ENCODE measurements at regions not wholly inside any gene's neighbourhood (a gene's known extent, or its start where the extent isn't known, plus 50 kb on each side); places are given as distances from the start of the nearest gene placed in this dataset.

DNA sequence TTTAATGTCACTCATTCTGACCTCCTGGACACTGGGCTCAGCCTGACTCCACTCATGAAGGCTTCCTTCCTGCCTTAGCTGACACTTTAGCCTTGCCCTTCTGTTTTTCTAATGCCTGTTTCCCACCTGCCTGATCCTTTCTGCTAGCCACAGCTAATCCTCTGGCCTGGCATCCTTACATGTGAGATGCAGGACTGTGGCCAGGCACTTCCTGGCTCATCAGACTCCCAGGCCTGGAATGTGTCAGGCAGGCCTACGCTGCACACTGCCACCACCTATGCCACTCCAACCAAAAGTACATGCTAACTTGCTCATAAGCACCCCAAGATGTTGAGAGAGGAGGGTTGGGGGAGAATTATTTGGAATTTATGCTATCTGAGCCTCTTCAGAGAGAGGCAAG, 138.8 kb upstream of the NALF2 start:
- DNase-seq (ENCODE audit: low read depth in 1 of 2, low spot score in 1 of 2) = no peak

DNA sequence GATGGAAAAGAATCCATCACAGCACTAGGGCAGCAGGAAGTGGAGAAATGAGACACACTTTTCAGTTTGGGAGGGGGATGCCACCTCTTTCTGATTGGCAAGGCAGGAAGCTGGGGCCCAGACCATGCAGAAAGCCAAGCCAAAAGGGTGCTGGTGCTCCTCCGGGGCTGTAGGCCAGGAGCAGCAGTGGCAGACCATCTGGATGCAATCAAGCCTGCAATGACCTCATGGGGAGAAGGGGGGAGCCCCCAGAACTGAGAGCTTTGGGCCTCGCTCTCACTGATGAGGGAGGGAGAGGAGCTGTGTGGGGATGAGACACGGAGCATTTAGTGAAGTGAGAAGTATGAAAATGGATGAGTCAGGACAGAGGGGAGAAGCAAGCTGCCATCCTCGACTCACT, 141.3 kb upstream of the NALF2 start:
- no peak for DNase-seq (ENCODE audit: low read depth in 1 of 2, low spot score in 1 of 2)

- no peak for DNase-seq (ENCODE audit: low read depth in 1 of 2, low spot score in 1 of 2)
These were observed 141.8 kb upstream of the NALF2 start for GRCh38 chrX:69362354-69362753.

DNA sequence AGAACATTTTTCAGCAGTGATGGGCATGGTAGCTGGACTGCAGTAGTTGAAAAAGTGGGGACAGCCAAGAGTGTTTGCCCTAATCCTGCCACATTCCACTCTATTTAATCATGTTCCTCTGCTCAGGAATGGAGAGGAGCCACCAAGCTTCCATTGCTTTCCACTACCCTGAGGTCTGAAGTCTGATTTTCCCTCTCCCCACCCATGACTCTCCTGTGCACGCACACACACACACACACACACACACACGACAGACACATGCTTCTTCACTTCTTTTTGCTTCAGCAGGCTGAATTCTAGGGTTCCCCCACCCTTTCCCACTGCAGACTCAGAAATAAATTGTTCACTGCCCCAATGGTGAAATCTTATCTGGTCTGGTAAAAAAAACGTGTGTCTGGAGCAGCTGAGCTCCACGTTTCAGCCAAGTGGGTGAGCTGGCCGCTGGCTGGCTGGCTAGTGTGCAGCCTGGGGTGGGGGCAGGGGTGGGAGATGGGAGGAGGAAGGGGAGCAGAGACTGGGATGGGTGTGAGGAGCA, 142.7 kb upstream of the NALF2 start:
- no peak for DNase-seq (ENCODE audit: low read depth in 1 of 2, low spot score in 1 of 2)

- no peak for DNase-seq (ENCODE audit: low read depth in 1 of 2, low spot score in 1 of 2)
These were observed 146.8 kb upstream of the NALF2 start for GRCh38 chrX:69357317-69357716.

DNA sequence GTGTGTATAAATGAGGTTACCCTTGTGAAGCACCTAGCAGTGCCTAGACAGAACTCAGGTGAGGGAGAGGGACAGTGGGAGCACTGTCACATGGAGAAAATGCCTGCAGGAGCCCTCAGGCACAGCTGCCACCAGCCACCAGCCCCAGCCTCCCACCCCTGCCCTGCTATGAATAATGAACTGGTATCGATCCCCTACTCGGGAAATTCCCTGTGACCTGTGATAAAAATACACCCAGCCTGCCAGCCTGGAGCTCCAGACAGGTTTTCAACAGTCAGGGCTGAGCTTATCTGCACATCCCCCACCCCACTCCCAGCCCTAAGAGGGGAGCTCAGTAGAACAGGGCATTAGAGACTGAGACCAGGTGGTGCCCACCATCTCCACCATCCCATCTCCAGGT, 159.6 kb upstream of the PJA1 start:
- no peak for DNase-seq (ENCODE audit: low read depth in 1 of 2, low spot score in 1 of 2)

DNA sequence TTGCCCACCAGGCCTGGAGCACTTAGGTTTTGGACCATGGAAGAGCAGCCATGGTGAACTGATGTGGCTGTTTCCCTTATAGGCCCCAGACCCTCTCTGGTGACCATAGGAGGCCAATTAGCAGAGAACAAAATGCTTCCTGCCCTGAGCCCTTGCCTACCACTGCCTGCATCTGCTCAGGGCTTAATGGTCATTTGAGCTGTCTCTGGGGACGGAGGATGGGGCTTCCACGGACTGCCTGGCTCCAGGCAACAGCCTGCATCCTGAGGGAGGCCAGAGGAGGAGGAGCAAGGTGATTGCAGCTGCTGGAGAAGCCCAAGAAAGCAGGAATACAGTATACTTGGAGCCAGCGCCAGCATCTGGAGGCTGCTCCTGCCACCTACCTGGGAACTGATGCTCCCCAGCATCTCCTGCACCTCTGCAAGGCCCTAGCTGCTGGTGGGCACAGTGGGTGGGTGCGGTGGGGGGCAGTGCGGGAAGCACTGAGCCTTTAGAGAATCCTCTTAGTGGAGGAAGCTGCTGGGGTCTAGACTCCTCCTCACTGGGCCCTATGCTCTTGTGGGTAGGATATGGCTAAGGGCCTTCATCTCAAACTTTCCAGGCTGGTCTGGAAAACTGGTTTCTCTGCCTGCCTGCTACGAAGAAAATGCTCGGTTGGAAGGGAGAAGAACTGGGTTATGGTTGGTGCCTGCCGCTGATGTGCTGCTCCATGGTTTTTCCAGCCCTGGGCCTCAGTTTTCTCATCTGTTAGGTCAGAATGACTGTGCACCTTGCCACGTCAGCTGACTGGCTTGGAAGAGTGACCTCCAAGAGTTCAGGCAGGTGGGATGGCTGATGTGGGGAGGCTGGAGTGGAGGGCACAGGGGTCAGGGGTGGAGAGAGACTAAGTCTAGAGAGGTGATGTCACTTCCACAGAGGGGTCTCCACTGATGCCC, 158.8 kb upstream of the PJA1 start:
- no peak for DNase-seq (ENCODE audit: low read depth in 1 of 2, low spot score in 1 of 2)

GRCh38 chrX:69321789-69322188, 156.5 kb upstream of the PJA1 start:
- DNase-seq (ENCODE audit: low read depth in 1 of 2, low spot score in 1 of 2) = no peak

GRCh38 chrX:69321006-69321655, 155.9 kb upstream of the PJA1 start:
- DNase-seq (ENCODE audit: low read depth in 1 of 2, low spot score in 1 of 2) = no peak

- DNase-seq (ENCODE audit: low read depth in 1 of 2, low spot score in 1 of 2) = no peak
These were observed 154.9 kb upstream of the PJA1 start for GRCh38 chrX:69320116-69320515.

DNA sequence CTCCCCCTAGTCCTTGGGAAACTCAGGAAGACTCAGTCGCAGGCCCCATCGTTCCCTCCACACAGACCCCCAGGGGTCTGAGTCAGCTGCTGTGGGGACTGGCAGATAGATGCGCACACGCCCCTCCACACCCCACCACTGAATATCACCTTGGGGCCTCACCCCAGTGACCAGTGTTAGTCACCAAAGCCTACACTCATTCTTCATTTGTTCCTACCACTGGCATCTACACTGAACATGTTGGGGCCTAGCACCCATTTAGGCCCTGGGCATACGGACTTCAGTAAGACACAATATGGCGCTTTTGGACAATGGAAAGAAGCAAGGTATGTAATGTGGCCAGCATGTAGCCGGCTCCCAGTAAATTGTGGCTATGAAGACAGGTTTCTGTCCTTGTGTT, 154.1 kb upstream of the PJA1 start:
- no peak for DNase-seq (ENCODE audit: low read depth in 1 of 2, low spot score in 1 of 2)

- DNase-seq (ENCODE audit: low read depth in 1 of 2, low spot score in 1 of 2) = no peak
These were observed 153.5 kb upstream of the PJA1 start for GRCh38 chrX:69318651-69319340.

- no peak for DNase-seq (ENCODE audit: low read depth in 1 of 2, low spot score in 1 of 2)
These were observed 152.5 kb upstream of the PJA1 start for GRCh38 chrX:69317721-69318120.

GRCh38 chrX:69314436-69315348, 149.4 kb upstream of the PJA1 start:
- no peak for DNase-seq (ENCODE audit: low read depth in 1 of 2, low spot score in 1 of 2)

DNA sequence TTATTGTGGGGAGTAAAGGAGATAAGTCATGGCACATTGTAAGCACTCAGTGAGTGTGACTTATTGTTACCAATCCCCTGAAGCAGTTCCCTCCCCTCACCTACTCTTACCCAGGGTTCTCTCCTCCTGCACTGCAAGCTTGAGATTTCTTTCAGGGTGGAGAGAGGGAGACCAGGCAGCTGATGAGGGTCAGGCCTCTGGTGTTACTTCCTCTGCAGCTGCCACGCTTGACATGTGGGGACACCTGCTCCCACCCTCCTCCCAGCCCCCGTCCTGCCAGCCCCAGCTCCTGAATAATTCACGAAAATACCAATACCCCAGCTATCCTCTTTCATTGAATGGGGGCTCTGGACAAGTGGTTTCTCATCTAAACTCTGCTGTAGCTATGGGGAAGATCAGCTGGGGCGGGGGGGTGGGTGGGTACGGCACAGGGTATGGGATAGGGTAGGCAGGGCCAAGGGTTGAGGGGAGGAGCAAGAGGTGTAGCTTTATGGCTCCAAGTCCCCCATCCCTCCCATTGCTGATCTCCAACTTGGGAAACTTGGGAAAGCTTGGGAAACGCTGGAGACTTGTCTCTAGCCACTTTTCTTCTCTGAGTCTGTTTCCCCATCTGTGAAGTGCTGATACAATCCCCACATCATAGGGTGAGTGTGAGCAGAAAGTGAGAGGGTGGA, 148.5 kb upstream of the PJA1 start:
- DNase-seq (ENCODE audit: low read depth in 1 of 2, low spot score in 1 of 2) = no peak

GRCh38 chrX:69311936-69312670, 146.8 kb upstream of the PJA1 start:
- no peak for DNase-seq (ENCODE audit: low read depth in 1 of 2, low spot score in 1 of 2)

- DNase-seq (ENCODE audit: low read depth in 1 of 2, low spot score in 1 of 2) = no peak
These were observed 144.0 kb upstream of the PJA1 start for GRCh38 chrX:69309074-69309792.

DNA sequence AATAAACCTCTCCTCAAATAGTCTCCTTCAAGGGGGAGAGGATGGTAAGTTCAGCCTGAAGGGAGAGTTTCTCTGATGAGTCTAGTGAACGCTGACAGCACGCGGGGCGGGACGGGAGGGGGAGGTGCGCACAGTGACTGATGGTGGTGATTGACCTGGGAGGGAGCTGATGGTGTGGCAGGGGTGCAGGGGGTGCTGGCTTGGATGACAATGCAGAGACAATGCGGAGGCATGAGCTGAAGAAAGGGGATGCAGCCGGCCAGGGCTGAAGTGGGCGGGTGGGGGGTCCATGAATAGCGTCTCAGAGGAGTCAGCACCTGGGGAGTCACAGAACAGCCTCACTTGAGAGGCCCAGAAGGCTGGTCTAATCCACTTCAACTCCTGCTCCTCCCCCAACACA, 142.5 kb upstream of the PJA1 start:
- no peak for DNase-seq (ENCODE audit: low read depth in 1 of 2, low spot score in 1 of 2)

DNA sequence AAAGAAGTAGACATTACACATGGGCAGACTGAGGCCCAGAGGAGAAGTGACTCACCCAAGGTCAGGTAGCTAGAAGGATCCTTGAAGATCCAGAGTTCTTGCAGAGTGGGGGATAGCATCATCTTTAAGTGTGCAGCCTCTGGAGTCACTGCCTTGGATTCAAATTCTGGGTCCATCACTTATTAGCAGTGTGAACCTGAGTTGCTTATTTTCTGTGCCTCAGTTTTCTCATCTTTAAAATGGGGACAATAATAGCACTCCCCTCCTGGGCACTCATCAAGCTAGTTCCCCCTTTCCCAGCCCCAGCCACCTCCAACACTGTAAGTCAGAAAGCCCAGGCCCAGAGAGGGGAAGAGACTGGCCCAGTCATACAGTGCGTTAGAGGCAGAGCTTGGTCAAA, 141.8 kb upstream of the PJA1 start:
- no peak for DNase-seq (ENCODE audit: low read depth in 1 of 2, low spot score in 1 of 2)
